ENCODE measurements at regions not wholly inside any gene's neighbourhood (a gene's known extent, or its start where the extent isn't known, plus 50 kb on each side); places are given as distances from the start of the nearest gene placed in this dataset.

DNA sequence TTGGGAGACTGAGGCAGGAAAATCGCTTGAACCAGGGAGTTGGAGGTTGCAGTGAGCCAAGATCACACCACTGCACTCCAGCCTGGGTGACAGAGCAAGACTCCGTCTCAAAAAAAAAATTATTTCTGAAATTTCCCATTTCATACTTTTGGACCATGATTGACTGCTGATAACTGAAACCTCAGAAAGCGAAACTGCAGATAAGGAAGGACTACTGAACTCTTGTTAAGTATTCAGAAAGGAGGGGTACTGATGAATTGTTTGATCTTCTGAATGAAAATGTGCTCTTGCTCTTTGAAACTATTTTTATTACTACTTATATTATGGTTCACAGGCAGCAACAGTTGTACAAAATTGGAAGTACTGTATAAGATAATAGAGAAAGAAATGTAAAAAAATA lies 69.0 kb downstream of the HDGFL1 start:
- TF ChIP-seq, protein P1, sequence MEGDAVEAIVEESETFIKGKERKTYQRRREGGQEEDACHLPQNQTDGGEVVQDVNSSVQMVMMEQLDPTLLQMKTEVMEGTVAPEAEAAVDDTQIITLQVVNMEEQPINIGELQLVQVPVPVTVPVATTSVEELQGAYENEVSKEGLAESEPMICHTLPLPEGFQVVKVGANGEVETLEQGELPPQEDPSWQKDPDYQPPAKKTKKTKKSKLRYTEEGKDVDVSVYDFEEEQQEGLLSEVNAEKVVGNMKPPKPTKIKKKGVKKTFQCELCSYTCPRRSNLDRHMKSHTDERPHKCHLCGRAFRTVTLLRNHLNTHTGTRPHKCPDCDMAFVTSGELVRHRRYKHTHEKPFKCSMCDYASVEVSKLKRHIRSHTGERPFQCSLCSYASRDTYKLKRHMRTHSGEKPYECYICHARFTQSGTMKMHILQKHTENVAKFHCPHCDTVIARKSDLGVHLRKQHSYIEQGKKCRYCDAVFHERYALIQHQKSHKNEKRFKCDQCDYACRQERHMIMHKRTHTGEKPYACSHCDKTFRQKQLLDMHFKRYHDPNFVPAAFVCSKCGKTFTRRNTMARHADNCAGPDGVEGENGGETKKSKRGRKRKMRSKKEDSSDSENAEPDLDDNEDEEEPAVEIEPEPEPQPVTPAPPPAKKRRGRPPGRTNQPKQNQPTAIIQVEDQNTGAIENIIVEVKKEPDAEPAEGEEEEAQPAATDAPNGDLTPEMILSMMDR (IDR thresholded peaks at IDR 0.05), result no peak
- TF ChIP-seq POLR2A (IDR thresholded peaks at IDR 0.05) (no peak), EP300 (IDR thresholded peaks at IDR 0.05) (no peak)

All from tibial nerve (tissue), 4 donors.